ENCODE measurements at regions not wholly inside any gene's neighbourhood (a gene's known extent, or its start where the extent isn't known, plus 50 kb on each side); places are given as distances from the start of the nearest gene placed in this dataset.
"Not testable (repeated sequence)": the region's sequence is repeated elsewhere in the genome, so short reads cannot be mapped to it uniquely, and the experiment has no call there.

GRCh38 chr3:195635898-195636685 is 52.4 kb upstream of the APOD start:
- H3K4me3 ChIP-seq (ENCODE audit: low read length), result peak overlapping the region; percentile 46; the same call in 1 of the 2 replicates
- not testable (repeated sequence) for H4K20me1 ChIP-seq (ENCODE audit: insufficient read depth, low read length); H3K9ac ChIP-seq (ENCODE audit: low read length)

GRCh38 chr3:195635262-195635873 is 51.6 kb upstream of the APOD start:
- not testable (repeated sequence) for H3K36me3 ChIP-seq (replicated peaks; ENCODE audit: low read depth, low read length); H3K4me2 ChIP-seq (ENCODE audit: low read length)

More at GRCh38 chr3:195635898-195636685, 52.4 kb upstream of the APOD start:
- not testable (repeated sequence) for H3K36me3 ChIP-seq (replicated peaks; ENCODE audit: low read depth, low read length); H3K79me2 ChIP-seq (ENCODE audit: low read length); H2AFZ ChIP-seq (ENCODE audit: low read depth, low read length); H3K4me1 ChIP-seq (ENCODE audit: low read length); H3K27ac ChIP-seq (ENCODE audit: low read length); H3K9me3 ChIP-seq (ENCODE audit: insufficient read depth, low read length); H3K27me3 ChIP-seq (ENCODE audit: low read depth, low read length)
- H3K4me2 ChIP-seq (ENCODE audit: low read length), result peak overlapping the region; percentile 32; the same call in 1 of the 2 replicates

GRCh38 chr3:195634426-195635261 is 50.9 kb upstream of the APOD start:
- H3K79me2 ChIP-seq (ENCODE audit: low read length); H3K27ac ChIP-seq (ENCODE audit: low read length); H3K4me1 ChIP-seq (ENCODE audit: low read length); H4K20me1 ChIP-seq (ENCODE audit: insufficient read depth, low read length); H3K9me3 ChIP-seq (ENCODE audit: insufficient read depth, low read length); H3K36me3 ChIP-seq (replicated peaks; ENCODE audit: low read depth, low read length); H2AFZ ChIP-seq (ENCODE audit: low read depth, low read length); H3K27me3 ChIP-seq (ENCODE audit: low read depth, low read length): not testable (repeated sequence)
- Histone ChIP-seq H3K9ac (ENCODE audit: low read length) (peak overlapping the region; percentile 57; the same call in 1 of the 2 replicates), H3K4me2 (ENCODE audit: low read length) (0 out of 2 replicates have a peak overlapping the region, but pooled peaks have one; percentile 34), H3K4me3 (ENCODE audit: low read length) (peak overlapping the region; percentile 73)

More at GRCh38 chr3:195635262-195635873, 51.6 kb upstream of the APOD start:
- H3K9me3 ChIP-seq (ENCODE audit: insufficient read depth, low read length); H3K4me1 ChIP-seq (ENCODE audit: low read length); H3K27me3 ChIP-seq (ENCODE audit: low read depth, low read length); H2AFZ ChIP-seq (ENCODE audit: low read depth, low read length); H3K79me2 ChIP-seq (ENCODE audit: low read length); H3K9ac ChIP-seq (ENCODE audit: low read length); H4K20me1 ChIP-seq (ENCODE audit: insufficient read depth, low read length); H3K27ac ChIP-seq (ENCODE audit: low read length); H3K4me3 ChIP-seq (ENCODE audit: low read length): not testable (repeated sequence)

Measured in OCI-LY3 (cell line).